HepG2 (cell line): ENCODE measurements at regions not wholly inside any gene's neighbourhood (a gene's known extent, or its start where the extent isn't known, plus 50 kb on each side); places are given as distances from the start of the nearest gene placed in this dataset.

Experiments used
- ATAC-seq: fragments of 200-7000 bp; cut with Tn5 transposase; 3 replicates; pipeline ENCODE4 v1.9.1; 2020; ENCODE audit warnings: mild to moderate bottlenecking, moderate library complexity
- BruUV-seq: library from RNA; stranded (reverse); fragments of 400-500 nt; replicated peaks from 2 replicates; lab custom pipeline; 2021; lab: Mats Ljungman, UMichigan
- CTCF ChIA-PET: fragments of 300-600 bp; formaldehyde crosslinking; extraction: SDS; loops from one replicate; lab custom pipeline; 2021; ENCODE audit warnings: low total read pairs, inconsistent platforms, low intra/inter-chr PET ratio; lab: Yijun Ruan, JAX
- POLR2A ChIA-PET: fragments of 350-600 bp; sonication (Branson Sonifier 250); formaldehyde crosslinking; loops from one replicate; lab custom pipeline; 2020; ENCODE audit warnings: antibody characterized with exemption, inconsistent platforms; lab: Yijun Ruan, JAX
- DNase-seq: peaks from one replicate; pipeline ENCODE4 v3.0.0-alpha.2; 2015; ENCODE audit warnings: low spot score
- FAIRE-seq: peaks from 3 replicates; lab custom pipeline; 2011; peaks lifted over from hg19 to GRCh38; lab: Jason Lieb, UNC
- H2AFZ ChIP-seq: one replicate; pipeline ENCODE4 v1.6.1; 2011; ENCODE audit warnings: low read length, inconsistent platforms
- H3K27ac ChIP-seq: fragments of 300-600 bp; 3 replicates; pipeline ENCODE4 v1.8.0; 2011; ENCODE audit warnings: mixed run types, mild to moderate bottlenecking, mixed read lengths, low read length, inconsistent platforms; ENCODE audit not compliant: insufficient read depth; ENCODE audit errors: extremely low read length
- H3K27me3 ChIP-seq, 2 experiments: fragments of 200-600 bp in 1 of 2; 2 replicates in 1 of 2; 3 replicates in 1 of 2; pipeline versions ENCODE4 v1.6.0 to v1.8.0; 2011; ENCODE audit warnings: low read length in 2 of 2, mild to moderate bottlenecking in 2 of 2, moderate library complexity in 2 of 2, inconsistent platforms in 1 of 2; ENCODE audit not compliant: insufficient read depth in 2 of 2, control insufficient read depth in 1 of 2
- H3K36me3 ChIP-seq, 2 experiments: fragments of 200-600 bp in 1 of 2; replicated peaks in 1 of 2; 2 replicates in 1 of 2; 3 replicates in 1 of 2; pipeline versions ENCODE4 v1.5.1 to v1.8.0; 2011; ENCODE audit warnings: low read length in 2 of 2, inconsistent platforms in 1 of 2; ENCODE audit not compliant: insufficient read depth in 2 of 2, control insufficient read depth in 1 of 2
- H3K4me1 ChIP-seq: 2 replicates; pipeline ENCODE4 v1.5.1; 2012; ENCODE audit warnings: low read length, inconsistent platforms; ENCODE audit not compliant: insufficient read depth
- H3K4me2 ChIP-seq: 2 replicates; pipeline ENCODE4 v1.6.0; 2011; ENCODE audit warnings: low read depth, low read length, inconsistent platforms
- H3K4me3 ChIP-seq, 3 experiments: fragments of 200-600 bp in 1 of 3; sonication (generic), shearing (Covaris generic) in 1 of 3; replicated peaks in 1 of 3; 2 replicates each; pipeline ENCODE4 v1.5.1; 2011 to 2016; ENCODE audit warnings: low read length in 3 of 3, inconsistent platforms in 2 of 3, low read depth in 2 of 3, mild to moderate bottlenecking in 2 of 3, control low read depth in 1 of 3, mixed read lengths in 1 of 3; ENCODE audit not compliant: insufficient read depth in 1 of 3
- H3K79me2 ChIP-seq: one replicate; pipeline ENCODE4 v1.6.1; 2011; ENCODE audit warnings: low read length, inconsistent platforms; ENCODE audit not compliant: insufficient read depth
- H3K9ac ChIP-seq: 2 replicates; pipeline ENCODE4 v1.6.0; 2011; ENCODE audit warnings: mild to moderate bottlenecking, low read depth, low read length, inconsistent platforms; ENCODE audit not compliant: insufficient read depth
- H3K9me3 ChIP-seq: 2 replicates; pipeline ENCODE4 v1.5.1; 2012; ENCODE audit warnings: mild to moderate bottlenecking, low read length
- H4K20me1 ChIP-seq: 2 replicates; pipeline ENCODE4 v1.6.0; 2011; ENCODE audit warnings: inconsistent platforms, mild to moderate bottlenecking, low read length, moderate library complexity; ENCODE audit not compliant: insufficient read depth
- CAMTA2 ChIP-seq: sonication (generic); formaldehyde crosslinking; IDR thresholded peaks from 2 replicates; pipeline ENCODE4 v1.4.0; 2020; ENCODE audit warnings: mild to moderate bottlenecking, missing genetic modification reagents, borderline replicate concordance
- CSRNP1 ChIP-seq: sonication (generic); formaldehyde crosslinking; IDR thresholded peaks from 2 replicates; pipeline ENCODE4 v1.8.1; 2023; ENCODE audit warnings: mild to moderate bottlenecking, missing genetic modification reagents
- ETV6 ChIP-seq: sonication (generic); formaldehyde crosslinking; conservative IDR thresholded peaks from 2 replicates; pipeline ENCODE4 v1.4.0; 2020; ENCODE audit warnings: missing genetic modification reagents
- HOXA9 ChIP-seq: sonication (generic); formaldehyde crosslinking; IDR thresholded peaks from 2 replicates; pipeline ENCODE4 v1.8.1; 2022; ENCODE audit warnings: missing genetic modification reagents, mild to moderate bottlenecking, moderate library complexity, borderline replicate concordance
- MAZ ChIP-seq, 2 experiments: sonication (generic) in 1 of 2; formaldehyde crosslinking in 1 of 2; IDR thresholded peaks; 2 replicates each; pipeline versions ENCODE4 v1.5.0 to v1.6.1; 2012 to 2020; ENCODE audit warnings: low read depth in 2 of 2, mild to moderate bottlenecking in 2 of 2, borderline replicate concordance in 1 of 2, improper control_type of control experiment in 1 of 2, low read length in 1 of 2, missing genetic modification reagents in 1 of 2, moderate library complexity in 1 of 2
- PAWR ChIP-seq: sonication (generic); formaldehyde crosslinking; IDR thresholded peaks from 2 replicates; pipeline ENCODE4 v1.4.0; 2020; ENCODE audit warnings: missing genetic modification reagents, mild to moderate bottlenecking, borderline replicate concordance
- RFX3 ChIP-seq: IDR thresholded peaks from 2 replicates; pipeline ENCODE4 v1.6.1; 2016; ENCODE audit warnings: missing biosample characterization, missing genetic modification reagents
- RFXAP ChIP-seq: sonication (generic); formaldehyde crosslinking; IDR thresholded peaks from 2 replicates; pipeline ENCODE4 v1.4.0; 2020; ENCODE audit warnings: missing genetic modification reagents, borderline replicate concordance
- ZNF816 ChIP-seq: sonication (generic); formaldehyde crosslinking; IDR thresholded peaks from 2 replicates; pipeline ENCODE4 v1.8.0; 2022; ENCODE audit warnings: missing genetic modification reagents, mild to moderate bottlenecking, borderline replicate concordance
- ZNF891 ChIP-seq: sonication (generic); formaldehyde crosslinking; IDR thresholded peaks from 2 replicates; pipeline ENCODE4 v1.5.0; 2020; ENCODE audit warnings: mild to moderate bottlenecking, missing genetic modification reagents
- WGBS: methylation state at CpG from one replicate; pipeline ENCODE4 v1.1.6; 2017; ENCODE audit warnings: low lambda C conversion rate; 5-methylcytosine and 5-hydroxymethylcytosine counted together
- in situ Hi-C: cut with HindIII; loops from 2 replicates; pipeline ENCODE4 v1.10.0; 2017; ENCODE audit warnings: low pct_unique_long_range_greater_than_20kb; ENCODE audit not compliant: extremely low pct_ligation_motif_present
- intact Hi-C: fragments of 100-400 bp; cut with micrococcal nuclease; formaldehyde crosslinking; loops from one replicate; pipeline ENCODE4 v1.10.0; 2022; ENCODE audit not compliant: unreplicated experiment
- TF ChIP-seq, protein P1 (sequence below): sonication (generic); formaldehyde crosslinking; IDR thresholded peaks from 2 replicates; pipeline ENCODE4 v1.4.0; 2020; ENCODE audit warnings: mild to moderate bottlenecking, missing genetic modification reagents, borderline replicate concordance
- TF ChIP-seq, protein P2 (sequence below): sonication (generic); formaldehyde crosslinking; IDR thresholded peaks from 2 replicates; pipeline ENCODE4 v1.4.0; 2020; ENCODE audit warnings: mild to moderate bottlenecking, missing genetic modification reagents
- TF ChIP-seq, protein P3 (sequence below): sonication (generic); formaldehyde crosslinking; IDR thresholded peaks from 2 replicates; pipeline ENCODE4 v1.9.0; 2021; ENCODE audit warnings: missing genetic modification reagents, borderline replicate concordance

DNA sequence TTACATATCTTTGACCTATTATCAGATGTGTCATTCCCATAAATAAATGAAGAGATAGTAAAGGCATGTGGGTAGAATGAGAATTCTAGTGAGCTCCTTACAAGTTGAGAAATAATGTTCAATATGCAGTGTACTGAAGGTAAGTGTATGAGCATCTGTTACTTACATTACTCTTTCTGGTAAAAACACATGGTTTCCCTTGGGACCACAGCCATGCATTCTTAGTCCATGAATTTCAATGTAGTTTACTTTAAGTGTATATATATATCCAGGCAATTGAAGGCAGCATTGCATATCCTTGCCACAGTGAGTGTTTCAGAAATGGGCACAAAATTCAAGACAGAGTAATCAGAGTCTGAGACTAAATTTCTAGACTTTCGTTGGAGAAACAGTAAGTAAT is 277.2 kb downstream of the CXXC4 start:
- DNase-seq (no peak), ATAC-seq (no peak), FAIRE-seq (no peak)
- ChIA-PET CTCF (no interaction called here), POLR2A (no interaction called here)
- intact Hi-C loops = no loop called here
- Histone ChIP-seq H3K27ac (no peak overlapping the region), H3K9ac (no peak overlapping the region), H3K4me3 (no peak overlapping the region), H2AFZ (no peak overlapping the region), H3K36me3 (no peaks in the 10 kb centered on the region), H3K9me3 (no peaks in the 10 kb centered on the region; the same call in 1 of the 2 replicates), H3K27me3 (no peaks in the 10 kb centered on the region), H3K4me1 (no peaks in the 10 kb centered on the region), H3K79me2 (no peaks in the 10 kb centered on the region), H4K20me1 (no peaks in the 10 kb centered on the region), H3K4me2 (no peak overlapping the region)
- in situ Hi-C loops = no loop called here
- BruUV-seq = no TSS peak
- WGBS = 0% methylated on average over 1 of the region's 1 CpG
- no peak for TF ChIP-seq RFX3 (CRISPR knock-in tag)
- no peak for TF ChIP-seq HOXA9 (CRISPR knock-in tag)
- no peak for TF ChIP-seq ZNF816 (CRISPR knock-in tag)
- TF ChIP-seq RFXAP (CRISPR knock-in tag) = no peak
- no peak for TF ChIP-seq ZNF891
- TF ChIP-seq, protein P1, sequence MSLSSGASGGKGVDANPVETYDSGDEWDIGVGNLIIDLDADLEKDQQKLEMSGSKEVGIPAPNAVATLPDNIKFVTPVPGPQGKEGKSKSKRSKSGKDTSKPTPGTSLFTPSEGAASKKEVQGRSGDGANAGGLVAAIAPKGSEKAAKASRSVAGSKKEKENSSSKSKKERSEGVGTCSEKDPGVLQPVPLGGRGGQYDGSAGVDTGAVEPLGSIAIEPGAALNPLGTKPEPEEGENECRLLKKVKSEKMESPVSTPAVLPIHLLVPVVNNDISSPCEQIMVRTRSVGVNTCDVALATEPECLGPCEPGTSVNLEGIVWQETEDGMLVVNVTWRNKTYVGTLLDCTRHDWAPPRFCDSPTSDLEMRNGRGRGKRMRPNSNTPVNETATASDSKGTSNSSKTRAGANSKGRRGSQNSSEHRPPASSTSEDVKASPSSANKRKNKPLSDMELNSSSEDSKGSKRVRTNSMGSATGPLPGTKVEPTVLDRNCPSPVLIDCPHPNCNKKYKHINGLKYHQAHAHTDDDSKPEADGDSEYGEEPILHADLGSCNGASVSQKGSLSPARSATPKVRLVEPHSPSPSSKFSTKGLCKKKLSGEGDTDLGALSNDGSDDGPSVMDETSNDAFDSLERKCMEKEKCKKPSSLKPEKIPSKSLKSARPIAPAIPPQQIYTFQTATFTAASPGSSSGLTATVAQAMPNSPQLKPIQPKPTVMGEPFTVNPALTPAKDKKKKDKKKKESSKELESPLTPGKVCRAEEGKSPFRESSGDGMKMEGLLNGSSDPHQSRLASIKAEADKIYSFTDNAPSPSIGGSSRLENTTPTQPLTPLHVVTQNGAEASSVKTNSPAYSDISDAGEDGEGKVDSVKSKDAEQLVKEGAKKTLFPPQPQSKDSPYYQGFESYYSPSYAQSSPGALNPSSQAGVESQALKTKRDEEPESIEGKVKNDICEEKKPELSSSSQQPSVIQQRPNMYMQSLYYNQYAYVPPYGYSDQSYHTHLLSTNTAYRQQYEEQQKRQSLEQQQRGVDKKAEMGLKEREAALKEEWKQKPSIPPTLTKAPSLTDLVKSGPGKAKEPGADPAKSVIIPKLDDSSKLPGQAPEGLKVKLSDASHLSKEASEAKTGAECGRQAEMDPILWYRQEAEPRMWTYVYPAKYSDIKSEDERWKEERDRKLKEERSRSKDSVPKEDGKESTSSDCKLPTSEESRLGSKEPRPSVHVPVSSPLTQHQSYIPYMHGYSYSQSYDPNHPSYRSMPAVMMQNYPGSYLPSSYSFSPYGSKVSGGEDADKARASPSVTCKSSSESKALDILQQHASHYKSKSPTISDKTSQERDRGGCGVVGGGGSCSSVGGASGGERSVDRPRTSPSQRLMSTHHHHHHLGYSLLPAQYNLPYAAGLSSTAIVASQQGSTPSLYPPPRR (CRISPR knock-in tag) = no peak
- TF ChIP-seq, protein P2, sequence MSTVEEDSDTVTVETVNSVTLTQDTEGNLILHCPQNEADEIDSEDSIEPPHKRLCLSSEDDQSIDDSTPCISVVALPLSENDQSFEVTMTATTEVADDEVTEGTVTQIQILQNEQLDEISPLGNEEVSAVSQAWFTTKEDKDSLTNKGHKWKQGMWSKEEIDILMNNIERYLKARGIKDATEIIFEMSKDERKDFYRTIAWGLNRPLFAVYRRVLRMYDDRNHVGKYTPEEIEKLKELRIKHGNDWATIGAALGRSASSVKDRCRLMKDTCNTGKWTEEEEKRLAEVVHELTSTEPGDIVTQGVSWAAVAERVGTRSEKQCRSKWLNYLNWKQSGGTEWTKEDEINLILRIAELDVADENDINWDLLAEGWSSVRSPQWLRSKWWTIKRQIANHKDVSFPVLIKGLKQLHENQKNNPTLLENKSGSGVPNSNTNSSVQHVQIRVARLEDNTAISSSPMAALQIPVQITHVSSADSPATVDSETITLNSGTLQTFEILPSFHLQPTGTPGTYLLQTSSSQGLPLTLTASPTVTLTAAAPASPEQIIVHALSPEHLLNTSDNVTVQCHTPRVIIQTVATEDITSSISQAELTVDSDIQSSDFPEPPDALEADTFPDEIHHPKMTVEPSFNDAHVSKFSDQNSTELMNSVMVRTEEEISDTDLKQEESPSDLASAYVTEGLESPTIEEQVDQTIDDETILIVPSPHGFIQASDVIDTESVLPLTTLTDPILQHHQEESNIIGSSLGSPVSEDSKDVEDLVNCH (CRISPR knock-in tag) = no peak
- TF ChIP-seq PAWR = no peak
- TF ChIP-seq CAMTA2 = no peak
- no peak for TF ChIP-seq MAZ (IDR thresholded peaks at IDR 0.05; ENCODE audit: borderline replicate concordance, low read depth, low read length)
- TF ChIP-seq MAZ (CRISPR knock-in tag; IDR thresholded peaks at IDR 0.05; ENCODE audit: low read depth) = no peak
- no peak for TF ChIP-seq ETV6 (CRISPR knock-in tag)
- TF ChIP-seq CSRNP1 (CRISPR knock-in tag) = no peak
- TF ChIP-seq, protein P3, sequence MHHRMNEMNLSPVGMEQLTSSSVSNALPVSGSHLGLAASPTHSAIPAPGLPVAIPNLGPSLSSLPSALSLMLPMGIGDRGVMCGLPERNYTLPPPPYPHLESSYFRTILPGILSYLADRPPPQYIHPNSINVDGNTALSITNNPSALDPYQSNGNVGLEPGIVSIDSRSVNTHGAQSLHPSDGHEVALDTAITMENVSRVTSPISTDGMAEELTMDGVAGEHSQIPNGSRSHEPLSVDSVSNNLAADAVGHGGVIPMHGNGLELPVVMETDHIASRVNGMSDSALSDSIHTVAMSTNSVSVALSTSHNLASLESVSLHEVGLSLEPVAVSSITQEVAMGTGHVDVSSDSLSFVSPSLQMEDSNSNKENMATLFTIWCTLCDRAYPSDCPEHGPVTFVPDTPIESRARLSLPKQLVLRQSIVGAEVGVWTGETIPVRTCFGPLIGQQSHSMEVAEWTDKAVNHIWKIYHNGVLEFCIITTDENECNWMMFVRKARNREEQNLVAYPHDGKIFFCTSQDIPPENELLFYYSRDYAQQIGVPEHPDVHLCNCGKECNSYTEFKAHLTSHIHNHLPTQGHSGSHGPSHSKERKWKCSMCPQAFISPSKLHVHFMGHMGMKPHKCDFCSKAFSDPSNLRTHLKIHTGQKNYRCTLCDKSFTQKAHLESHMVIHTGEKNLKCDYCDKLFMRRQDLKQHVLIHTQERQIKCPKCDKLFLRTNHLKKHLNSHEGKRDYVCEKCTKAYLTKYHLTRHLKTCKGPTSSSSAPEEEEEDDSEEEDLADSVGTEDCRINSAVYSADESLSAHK (CRISPR knock-in tag) = no peak
